ENCODE measurements at regions not wholly inside any gene's neighbourhood (a gene's known extent, or its start where the extent isn't known, plus 50 kb on each side); places are given as distances from the start of the nearest gene placed in this dataset.
"Not testable (repeated sequence)": the region's sequence is repeated elsewhere in the genome, so short reads cannot be mapped to it uniquely, and the experiment has no call there.

- no peaks in the 10 kb centered on the region for H3K4me1 ChIP-seq
- H3K27ac ChIP-seq: no peak overlapping the region
- no peak overlapping the region for H3K4me3 ChIP-seq
- no peaks in the 10 kb centered on the region for H3K27me3 ChIP-seq (ENCODE audit: low read depth)
- no peak for TF ChIP-seq CTCF (IDR thresholded peaks at IDR 0.05)
- no peaks in the 10 kb centered on the region for H3K36me3 ChIP-seq
- no peaks in the 10 kb centered on the region for H3K9me3 ChIP-seq
- DNase-seq: no peak
- intact Hi-C loops (cut with DNase I): no loop called here
- no peak for ATAC-seq
Measured at GRCh38 chr6:4664911-4665310, 111.3 kb upstream of the CDYL start.

DNA sequence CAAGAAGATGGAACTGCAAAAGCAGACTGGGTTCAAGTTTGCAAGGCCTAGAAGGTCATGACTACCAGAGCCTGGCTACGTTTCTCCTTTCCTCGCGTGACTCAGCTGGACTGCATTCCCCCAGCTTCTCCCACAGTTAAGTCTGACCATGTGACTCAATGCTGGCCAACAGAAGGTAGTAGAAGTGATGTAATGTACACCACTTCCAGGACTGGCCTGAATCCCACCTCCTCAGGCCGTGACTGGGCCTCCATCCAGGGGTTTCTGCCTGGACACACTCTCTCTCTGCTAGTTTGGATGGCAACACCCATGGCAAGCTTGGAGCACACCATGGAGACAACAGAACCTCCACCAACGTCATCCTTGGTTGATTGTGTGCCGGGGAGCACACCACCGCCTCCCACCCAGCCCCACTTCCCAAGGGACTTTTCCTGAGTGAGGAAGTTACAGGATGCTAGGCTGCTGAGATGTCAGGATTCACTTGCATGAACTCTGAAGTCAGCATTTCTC lies 112.0 kb upstream of the CDYL start:
- no peak for DNase-seq
- TF ChIP-seq CTCF (IDR thresholded peaks at IDR 0.05): no peak
- Histone ChIP-seq H3K4me3 (no peak overlapping the region), H3K4me1 (no peaks in the 10 kb centered on the region), H3K27ac (no peak overlapping the region), H3K36me3 (no peaks in the 10 kb centered on the region), H3K9me3 (no peaks in the 10 kb centered on the region), H3K27me3 (ENCODE audit: low read depth) (no peaks in the 10 kb centered on the region)
- ATAC-seq: peak; percentile 24
- intact Hi-C loops (cut with DNase I): no loop called here

GRCh38 chr6:4662886-4663285 lies 113.3 kb upstream of the CDYL start:
- no peak for DNase-seq
- no peaks in the 10 kb centered on the region for H3K9me3 ChIP-seq
- H3K36me3 ChIP-seq: no peaks in the 10 kb centered on the region
- H3K4me1 ChIP-seq: no peaks in the 10 kb centered on the region
- TF ChIP-seq CTCF (IDR thresholded peaks at IDR 0.05): no peak
- no peak for ATAC-seq
- intact Hi-C loops (cut with DNase I): no loop called here
- no peaks in the 10 kb centered on the region for H3K27me3 ChIP-seq (ENCODE audit: low read depth)
- no peak overlapping the region for H3K27ac ChIP-seq
- H3K4me3 ChIP-seq: no peak overlapping the region

- Histone ChIP-seq H3K27ac (no peak overlapping the region), H3K4me3 (no peak overlapping the region), H3K27me3 (ENCODE audit: low read depth) (no peaks in the 10 kb centered on the region), H3K36me3 (no peaks in the 10 kb centered on the region), H3K9me3 (no peaks in the 10 kb centered on the region), H3K4me1 (no peaks in the 10 kb centered on the region)
- intact Hi-C loops (cut with DNase I): no loop called here
- TF ChIP-seq CTCF (IDR thresholded peaks at IDR 0.05): no peak
- DNase-seq (no peak), ATAC-seq (no peak)
Measured at GRCh38 chr6:4661391-4661790, 114.8 kb upstream of the CDYL start.

DNA sequence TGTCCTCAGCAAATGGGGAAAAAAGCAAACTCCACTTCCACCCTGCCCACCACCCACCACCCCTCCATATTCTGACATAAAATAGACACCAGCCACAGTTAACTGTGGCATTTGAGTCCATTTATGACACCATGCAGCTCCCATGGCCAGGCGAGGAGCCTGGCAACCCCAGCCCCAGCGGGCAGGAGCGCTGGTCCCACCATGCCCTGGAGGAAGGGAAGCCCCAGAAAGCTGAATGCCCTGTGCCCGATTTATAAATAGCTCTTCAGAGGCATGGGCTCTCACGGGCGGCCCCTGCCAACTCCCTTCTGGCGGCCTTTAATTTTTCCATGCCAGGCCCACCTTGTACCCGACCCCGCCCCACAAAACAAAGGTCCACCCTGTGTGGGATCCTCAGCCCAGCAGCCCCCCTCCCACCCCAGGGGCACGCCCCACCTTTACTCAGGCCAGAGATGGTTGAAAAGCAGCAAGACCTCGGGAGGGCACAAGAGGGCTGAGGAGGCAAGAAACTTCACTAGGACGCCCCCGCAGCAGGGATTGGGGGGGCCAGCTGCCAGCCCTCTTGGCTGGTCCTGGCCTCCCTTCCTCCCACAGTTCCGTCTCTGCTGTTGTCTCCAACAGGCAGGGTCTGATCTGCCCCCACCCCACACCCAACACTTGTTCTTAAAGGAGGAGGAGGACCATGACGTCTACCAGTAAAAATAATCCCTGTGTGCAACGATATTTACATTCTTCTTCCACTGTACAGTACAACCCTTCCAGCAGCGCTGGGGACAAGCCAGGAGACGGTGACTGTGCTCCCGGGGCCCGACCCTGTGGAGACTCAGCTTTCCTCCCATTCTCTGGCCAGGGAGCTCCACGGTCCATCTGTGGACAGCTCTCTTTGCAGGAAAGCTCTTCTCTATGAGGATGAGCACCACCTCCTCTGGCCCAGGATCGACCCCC lies 115.6 kb upstream of the CDYL start:
- no peak for ATAC-seq
- no peaks in the 10 kb centered on the region for H3K36me3 ChIP-seq
- TF ChIP-seq CTCF (IDR thresholded peaks at IDR 0.05): no peak
- H3K4me3 ChIP-seq: no peak overlapping the region
- no peaks in the 10 kb centered on the region for H3K9me3 ChIP-seq
- no peaks in the 10 kb centered on the region for H3K4me1 ChIP-seq
- intact Hi-C loops (cut with DNase I): no loop called here
- H3K27ac ChIP-seq: no peak overlapping the region
- H3K27me3 ChIP-seq (ENCODE audit: low read depth): no peaks in the 10 kb centered on the region
- DNase-seq: no peak

GRCh38 chr6:4659719-4660118 lies 116.5 kb upstream of the CDYL start:
- H3K4me1 ChIP-seq; ATAC-seq; H3K27me3 ChIP-seq (ENCODE audit: low read depth); intact Hi-C loops (cut with DNase I); H3K27ac ChIP-seq; H3K9me3 ChIP-seq; H3K4me3 ChIP-seq; H3K36me3 ChIP-seq; DNase-seq: not testable (repeated sequence)
